ENCODE measurements at regions not wholly inside any gene's neighbourhood (a gene's known extent, or its start where the extent isn't known, plus 50 kb on each side); places are given as distances from the start of the nearest gene placed in this dataset.

GRCh38 chr17:5804251-5804650 lies 219.9 kb upstream of the NLRP1 start (continued):
- TF ChIP-seq ZNF462 (CRISPR knock-in tag; IDR thresholded peaks at IDR 0.05) (no peak), EZH2 (IDR thresholded peaks at IDR 0.05; ENCODE audit: low read depth, unreplicated experiment) (no peak), POLR2AphosphoS5 (IDR thresholded peaks at IDR 0.05; ENCODE audit: low read depth) (no peak), CREB1 (CRISPR knock-in tag; IDR thresholded peaks at IDR 0.05; ENCODE audit: low read depth) (no peak), ZNF331 (CRISPR knock-in tag; IDR thresholded peaks at IDR 0.05; ENCODE audit: low read depth) (no peak)

GRCh38 chr17:5809056-5809455 lies 224.7 kb upstream of the NLRP1 start:
- no peak overlapping the region for H3K4me2 ChIP-seq
- Mint-ChIP-seq H3K9me3 (peaks cover 63% of the 10 kb centered on the region), H3K4me3 (no peak overlapping the region), H3K4me1 (peaks cover 11% of the 10 kb centered on the region; the same call in 2 of the 3 replicates), H3K27me3 (ENCODE audit: insufficient read depth, low read depth, poor library complexity) (peaks cover 9% of the 10 kb centered on the region), H3K36me3 (ENCODE audit: low read depth) (peaks cover 42% of the 10 kb centered on the region), H3K27ac (no peak overlapping the region)
- 0 out of 2 replicates have a peak, but pooled peaks cover 4% of the 10 kb centered on the region for H3K9me2 ChIP-seq (ENCODE audit: insufficient read depth)
- no peak overlapping the region for H3K27ac ChIP-seq (ENCODE audit: low read depth)
- DNase-seq (ENCODE audit: low spot score) (no peak), ATAC-seq (no peak)
- H3K4me3 ChIP-seq = no peak overlapping the region
- peaks cover 14% of the 10 kb centered on the region; the same call in 1 of the 2 replicates for H3K36me3 ChIP-seq (ENCODE audit: insufficient read depth)
- no peaks in the 10 kb centered on the region for H3K79me2 ChIP-seq (replicated peaks; ENCODE audit: insufficient read depth)
- TF ChIP-seq ZNF114 (CRISPR knock-in tag; IDR thresholded peaks at IDR 0.05) (no peak), JUNB (IDR thresholded peaks at IDR 0.05; ENCODE audit: unreplicated experiment) (no peak), EZH2phosphoT487 (IDR thresholded peaks at IDR 0.05; ENCODE audit: unreplicated experiment) (no peak)
- no peaks in the 10 kb centered on the region for H3F3A ChIP-seq (replicated peaks; ENCODE audit: low read depth)
- H4K20me1 ChIP-seq (replicated peaks; ENCODE audit: insufficient read depth) = no peaks in the 10 kb centered on the region
- H3K4me1 ChIP-seq (ENCODE audit: insufficient read depth) = 0 out of 2 replicates have a peak, but pooled peaks cover 6% of the 10 kb centered on the region
- no peak overlapping the region for H2AFZ ChIP-seq
- no peaks in the 10 kb centered on the region for H3K27me3 ChIP-seq (ENCODE audit: insufficient read depth)
